Activated T-helper 1 cell treated with anti-CD3 and anti-CD28 coated beads, Interleukin-2, amount 50 U/mL, for 16 hours (primary cell): ENCODE measurements at regions not wholly inside any gene's neighbourhood (a gene's known extent, or its start where the extent isn't known, plus 50 kb on each side); places are given as distances from the start of the nearest gene placed in this dataset.
"Not testable (repeated sequence)": the region's sequence is repeated elsewhere in the genome, so short reads cannot be mapped to it uniquely, and the experiment has no call there.

ENCODE experiments used
- DNase-seq, 2 donors: peaks; one replicate each; pipeline ENCODE4 v3.0.0-alpha.2; 2020; ENCODE audit warnings: low read depth in 1 of 2, low spot score in 1 of 2

DNA sequence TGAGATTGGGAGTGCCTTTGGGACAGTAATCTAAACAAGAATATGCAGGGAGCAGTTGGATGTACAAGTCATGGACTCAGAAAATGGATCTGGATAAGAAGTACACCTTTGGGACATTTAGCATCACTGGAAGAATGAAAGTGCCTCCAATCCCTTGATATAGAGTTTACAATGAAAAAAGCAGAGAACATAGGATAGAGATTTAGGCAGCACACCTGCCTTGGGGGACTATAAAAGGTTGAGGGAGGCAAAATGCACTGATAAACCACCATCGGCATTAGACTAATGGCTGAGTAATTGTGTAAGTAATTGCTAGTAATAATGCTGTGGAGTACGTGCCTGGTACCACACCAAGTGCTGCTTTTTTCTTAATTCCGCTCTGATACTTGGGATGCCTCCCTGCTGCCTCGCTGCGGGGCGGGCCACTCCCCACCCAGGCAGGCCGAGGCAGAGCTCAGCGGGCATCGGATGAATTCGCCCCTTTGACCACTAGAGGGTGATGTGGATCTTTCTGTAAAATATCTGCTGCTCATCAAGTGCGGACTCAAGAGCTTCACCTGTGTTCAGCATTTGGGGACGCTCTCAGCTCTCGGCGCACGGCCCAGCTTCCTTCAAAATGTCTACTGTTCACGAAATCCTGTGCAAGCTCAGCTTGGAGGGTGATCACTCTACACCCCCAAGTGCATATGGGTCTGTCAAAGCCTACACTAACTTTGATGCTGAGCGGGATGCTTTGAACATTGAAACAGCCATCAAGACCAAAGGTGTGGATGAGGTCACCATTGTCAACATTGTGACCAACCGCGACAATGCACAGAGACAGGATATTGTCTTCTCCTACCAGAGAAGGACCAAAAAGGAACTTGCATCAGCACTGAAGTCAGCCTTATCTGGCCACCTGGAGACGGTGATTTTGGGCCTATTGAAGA lies 99.9 kb downstream of the ANKRD18B start:
- peak; percentile 16 to 44 for DNase-seq

DNA sequence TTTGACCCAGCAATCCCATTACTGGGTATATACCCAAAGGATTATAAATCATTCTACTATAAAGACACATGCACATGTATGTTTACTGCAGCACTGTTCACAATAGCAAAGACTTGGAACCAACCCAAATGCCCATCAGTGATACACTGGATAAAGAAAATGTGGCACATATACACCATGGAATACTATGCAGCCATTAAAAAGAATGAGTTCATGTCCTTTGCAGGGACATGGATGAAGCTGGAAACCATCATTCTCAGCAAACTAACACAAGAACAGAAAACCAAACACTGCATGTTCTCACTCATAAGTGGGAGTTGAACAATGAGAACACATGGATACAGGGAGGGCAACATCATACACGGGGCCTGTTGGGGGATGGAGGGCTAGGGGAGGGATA lies 104.3 kb downstream of the ANKRD18B start:
- DNase-seq, result not testable (repeated sequence)

DNA sequence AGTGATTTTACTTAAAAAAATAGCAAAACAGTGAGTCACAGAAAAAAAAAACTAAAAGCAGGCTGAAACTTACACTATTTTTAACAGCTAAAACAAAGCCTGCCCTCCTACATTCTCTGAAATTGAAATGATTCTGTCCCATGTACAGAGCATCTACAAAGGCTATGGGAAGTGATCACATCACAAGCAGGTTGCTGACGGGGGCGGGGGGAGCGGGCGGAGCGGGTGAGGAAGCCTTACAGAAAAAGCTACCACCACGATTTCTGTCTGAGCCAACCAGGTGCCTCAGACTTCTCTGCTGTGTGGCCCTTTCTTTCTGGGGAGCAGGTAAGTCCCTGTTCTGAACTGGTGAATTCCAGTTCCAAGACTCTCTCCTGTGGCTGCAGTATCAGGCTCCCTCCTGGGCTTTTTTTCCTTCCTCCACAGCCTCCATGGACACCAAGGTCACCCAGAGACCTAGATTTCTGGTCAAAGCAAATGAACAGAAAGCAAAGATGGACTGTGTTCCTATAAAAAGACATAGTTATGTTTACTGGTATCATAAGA lies 104.9 kb downstream of the ANKRD18B start:
- no peak for DNase-seq

DNA sequence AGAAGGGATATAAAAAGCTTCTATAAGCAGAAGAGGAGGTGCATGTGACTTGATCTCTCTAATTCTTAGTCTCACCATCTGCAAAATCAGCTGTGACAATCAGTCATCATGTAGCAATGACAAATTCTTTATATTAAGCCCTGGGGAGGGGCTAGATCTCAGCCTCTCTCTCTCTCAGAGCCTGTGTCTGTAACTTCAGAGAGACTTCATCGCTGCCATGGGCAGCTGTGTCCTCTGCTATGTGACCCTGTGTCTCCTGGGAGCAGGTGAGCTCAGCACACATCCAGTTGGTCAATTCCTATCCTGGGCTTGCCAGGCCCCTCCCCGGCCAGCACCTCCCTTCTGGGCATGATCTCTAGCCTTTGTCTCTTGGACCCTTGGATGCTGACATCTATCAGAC lies 109.6 kb downstream of the ANKRD18B start:
- no peak for DNase-seq

DNA sequence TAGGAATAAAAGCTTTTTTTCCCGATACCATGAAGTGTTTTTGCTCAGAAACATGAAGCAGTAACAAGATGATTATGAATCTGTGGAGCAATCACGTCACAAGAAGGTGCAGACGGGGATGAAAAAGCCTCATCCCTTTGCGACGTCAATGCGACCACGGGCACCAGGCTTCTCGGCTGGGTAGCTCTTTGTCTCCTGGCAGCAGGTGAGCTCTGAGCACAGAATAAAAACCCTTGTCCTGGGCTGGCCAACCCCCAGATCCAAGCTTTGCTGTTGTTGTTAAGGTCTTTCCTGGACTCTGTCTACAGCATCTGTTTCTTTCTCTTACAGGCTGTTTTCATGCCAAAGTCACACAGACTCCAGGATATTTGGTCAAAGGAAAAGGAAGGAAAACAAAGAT lies 113.8 kb downstream of the ANKRD18B start:
- no peak for DNase-seq

DNA sequence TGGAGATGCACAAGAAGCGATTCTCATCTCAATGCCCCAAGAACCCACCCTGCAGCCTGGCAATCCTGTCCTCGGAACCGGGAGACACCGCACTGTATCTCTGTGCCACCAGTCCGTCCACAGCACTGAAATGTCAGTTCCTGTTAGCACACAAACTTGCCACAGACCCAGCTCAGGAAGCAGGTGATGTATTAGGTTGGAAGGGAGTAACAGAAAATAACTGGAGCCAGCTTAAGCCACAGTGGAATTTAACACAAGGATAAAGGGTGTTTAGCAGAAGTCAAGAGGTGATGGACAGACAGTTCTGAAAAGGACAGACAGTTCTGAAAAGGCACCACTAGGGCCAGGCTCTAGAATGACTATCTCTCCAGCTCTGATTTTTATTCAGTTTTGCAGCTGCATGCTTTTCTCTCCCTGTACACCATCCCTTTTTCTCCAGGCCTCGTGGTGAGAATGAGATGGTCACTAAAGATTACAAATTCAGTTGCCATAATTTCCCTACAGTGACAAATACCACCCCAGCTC lies 114.4 kb downstream of the ANKRD18B start:
- DNase-seq, result no peak

DNA sequence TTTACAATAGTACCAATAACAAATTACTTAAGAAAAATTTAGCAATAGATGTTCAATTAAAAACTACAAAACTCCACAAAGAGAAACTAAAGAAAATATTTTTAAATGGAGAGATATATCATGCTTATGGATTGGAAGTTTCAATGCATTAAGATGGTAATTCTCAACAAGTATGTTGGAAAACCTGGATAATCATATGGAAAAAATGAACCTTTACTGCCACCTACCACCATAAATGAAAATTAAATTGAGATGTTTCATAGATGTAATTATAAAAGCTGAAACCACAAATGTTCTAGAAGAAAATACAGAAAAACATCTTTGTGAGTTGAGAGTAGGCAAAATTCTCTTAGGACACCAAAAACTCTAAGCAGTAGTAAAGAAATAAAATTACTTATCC lies 121.7 kb downstream of the ANKRD18B start:
- no peak for DNase-seq

DNA sequence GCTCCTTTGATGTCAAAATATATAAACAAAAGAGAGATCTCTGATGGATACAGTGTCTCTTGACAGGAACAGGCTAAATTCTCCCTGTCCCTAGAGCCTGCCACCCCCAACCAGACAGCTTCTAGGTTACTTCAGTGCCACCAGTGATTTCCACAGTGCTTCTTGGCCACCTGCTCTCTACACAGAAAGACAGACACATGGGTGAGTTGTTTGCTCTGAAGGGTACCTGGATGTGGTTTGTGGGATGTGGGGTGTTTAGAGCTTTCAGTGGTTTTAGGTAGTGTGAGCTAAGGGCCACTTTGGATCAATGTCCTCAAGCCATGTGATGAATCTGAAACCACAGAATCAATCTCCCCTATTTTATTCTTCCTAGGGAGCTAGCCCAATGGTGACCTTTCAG lies 125.4 kb downstream of the ANKRD18B start:
- no peak for DNase-seq

DNA sequence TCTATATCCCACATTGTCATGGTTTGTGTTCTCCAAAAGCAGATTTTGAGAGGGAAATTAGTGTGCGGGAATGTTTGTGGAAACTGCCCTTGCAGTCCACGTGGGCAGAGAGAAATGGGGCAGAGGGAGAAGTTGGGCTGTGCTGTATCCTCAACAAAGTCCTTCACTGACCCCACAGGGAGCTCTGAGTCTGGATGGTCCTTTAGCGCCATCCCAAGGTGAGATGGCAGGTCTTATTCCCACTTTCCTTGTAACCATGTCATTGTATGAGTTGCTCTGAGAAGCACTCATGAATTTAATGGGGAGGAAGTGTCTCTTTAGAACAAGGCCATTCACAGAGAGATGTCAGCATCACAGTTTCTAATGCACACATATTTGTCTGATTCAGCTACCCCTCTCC lies 127.1 kb downstream of the ANKRD18B start:
- no peak for DNase-seq

DNA sequence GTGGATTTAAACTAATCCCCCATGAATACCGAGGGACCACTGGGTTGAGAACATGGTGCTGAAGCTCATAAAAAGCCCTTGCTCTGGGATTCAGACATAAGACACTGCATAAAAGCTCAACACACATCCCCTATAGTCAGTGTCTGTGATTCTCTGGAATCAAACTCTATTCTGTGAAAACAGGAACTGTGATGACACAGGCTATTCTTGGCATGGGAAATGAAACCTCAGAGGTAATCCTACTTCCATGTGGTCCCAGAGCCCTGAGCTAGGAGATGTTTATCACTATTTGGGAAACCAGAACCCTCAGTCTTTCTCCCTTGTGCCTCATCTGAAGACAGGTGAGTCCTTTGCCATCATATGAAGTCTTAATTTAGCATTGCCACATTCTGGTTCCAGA lies 135.4 kb upstream of the PRSS3 start:
- no peak for DNase-seq

DNA sequence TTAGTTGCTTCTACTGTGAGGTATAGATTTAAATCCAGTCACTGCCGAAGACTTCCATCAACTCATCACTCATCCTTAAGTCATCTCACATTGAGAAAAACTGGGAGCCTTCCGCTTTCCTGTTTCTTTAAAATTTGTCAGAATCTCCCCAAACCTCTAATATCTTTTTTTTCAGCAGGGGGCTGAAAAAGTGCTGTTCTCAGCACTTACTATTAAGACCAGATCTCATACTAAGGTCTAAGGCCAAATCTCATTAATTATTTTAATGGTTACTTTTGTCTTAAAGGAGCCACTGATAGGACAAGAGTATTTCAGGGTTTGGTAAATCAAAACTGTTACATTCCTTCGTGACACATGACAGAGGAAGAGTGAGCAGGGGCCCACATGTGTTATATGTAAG lies 134.6 kb upstream of the PRSS3 start:
- no peak for DNase-seq

DNA sequence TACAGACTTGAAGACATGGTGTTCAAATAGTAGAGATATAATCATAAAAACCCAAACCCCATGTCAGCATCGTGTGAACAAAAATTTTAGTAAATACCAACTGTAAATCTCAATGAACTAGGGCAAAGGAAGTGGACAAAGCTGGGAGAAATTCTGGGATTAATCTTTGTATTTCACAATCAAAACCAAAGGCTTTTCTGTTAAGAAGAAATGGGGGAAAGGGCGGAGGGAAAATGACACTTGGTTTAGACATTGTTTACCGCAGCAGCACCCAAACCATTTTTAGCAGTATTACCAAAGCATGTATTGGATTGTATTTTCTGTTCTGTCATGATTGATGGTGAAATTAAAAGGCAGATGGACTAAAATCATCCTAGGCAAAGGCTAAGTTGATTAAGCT lies 134.2 kb upstream of the PRSS3 start:
- no peak for DNase-seq

DNA sequence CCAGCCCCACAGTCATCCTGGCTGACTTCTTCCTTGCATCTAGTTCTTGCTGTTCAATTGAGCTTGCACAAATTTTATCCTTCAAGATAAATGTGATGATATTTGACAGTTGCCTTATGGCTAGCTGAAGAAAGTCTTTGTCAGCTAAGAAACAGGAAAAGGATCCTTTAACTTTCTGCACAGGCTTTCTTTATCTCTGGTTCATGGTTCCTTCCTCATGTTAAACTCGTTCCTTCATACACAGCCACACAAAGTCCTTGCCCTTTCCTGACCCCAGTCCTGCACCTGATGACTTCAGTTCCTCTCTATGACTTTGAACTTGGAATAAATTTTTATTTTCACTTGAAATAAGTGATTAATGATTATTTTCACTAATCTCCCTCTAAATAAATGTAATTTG lies 132.5 kb upstream of the PRSS3 start:
- DNase-seq, result no peak

DNA sequence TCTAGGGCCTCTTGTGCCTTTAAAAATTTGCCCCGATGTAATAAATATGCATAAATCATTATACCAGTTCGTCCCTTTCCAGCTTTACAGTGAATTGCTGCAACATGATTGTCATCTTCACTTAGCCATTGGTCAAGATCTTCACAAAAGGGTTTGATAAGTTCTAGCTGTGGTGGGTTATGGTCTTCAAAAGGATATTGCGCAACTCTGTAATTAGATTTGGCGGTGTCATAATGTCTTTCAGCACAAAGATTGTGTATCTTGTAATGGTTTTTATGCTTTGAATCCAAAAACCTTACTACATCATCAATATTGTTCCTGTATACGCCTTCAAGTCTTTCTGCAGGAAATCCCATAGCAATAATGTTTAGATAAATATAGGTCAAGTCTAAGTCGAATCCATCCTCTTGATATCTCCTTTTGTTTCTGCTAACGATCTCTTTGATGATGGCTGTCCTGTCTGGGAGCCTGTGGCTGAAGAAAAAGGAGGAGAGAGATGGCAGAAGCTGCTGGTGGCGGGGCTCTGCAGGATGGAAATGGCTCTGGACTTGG lies 119.1 kb upstream of the PRSS3 start:
- not testable (repeated sequence) for DNase-seq

DNA sequence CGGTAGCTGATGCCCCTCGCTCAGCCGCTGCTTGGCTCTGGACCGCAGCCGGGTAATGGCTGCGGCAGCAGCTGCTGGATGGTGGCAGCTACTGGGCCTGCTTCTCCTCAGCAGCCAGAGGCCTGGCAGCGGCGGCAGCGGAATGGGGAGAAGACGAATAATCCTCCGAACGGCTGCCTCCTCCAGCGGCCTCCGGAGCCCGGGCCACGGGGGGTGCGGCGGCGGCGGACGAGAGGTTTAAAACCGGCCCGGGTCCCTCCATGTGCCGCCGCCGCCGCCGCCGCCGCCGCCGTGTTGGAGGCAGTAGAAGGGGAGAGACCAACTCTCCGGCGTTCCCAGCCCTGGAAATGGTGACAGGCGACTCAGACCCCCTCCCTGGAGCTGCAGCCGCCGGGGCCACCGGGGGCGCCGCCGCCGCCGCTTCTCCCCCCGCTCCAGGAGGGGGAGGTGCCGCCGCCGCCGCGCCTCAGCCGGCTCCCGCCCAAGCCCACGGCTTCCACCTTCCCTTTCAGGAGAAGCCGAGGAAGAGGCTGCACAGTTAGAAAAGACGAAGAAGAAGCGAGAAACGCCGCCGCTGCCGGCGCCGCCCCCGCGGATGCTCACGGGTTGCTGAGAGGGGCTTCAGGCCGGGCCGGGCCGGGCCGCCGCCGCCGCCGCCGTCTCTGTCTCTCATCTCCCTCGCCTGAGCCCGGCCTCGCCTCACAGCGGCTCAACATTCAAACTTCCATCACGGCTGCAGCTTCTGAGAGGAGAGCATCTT lies 118.4 kb upstream of the PRSS3 start:
- peak in 1 of 2 donors; percentile 3 for DNase-seq

DNA sequence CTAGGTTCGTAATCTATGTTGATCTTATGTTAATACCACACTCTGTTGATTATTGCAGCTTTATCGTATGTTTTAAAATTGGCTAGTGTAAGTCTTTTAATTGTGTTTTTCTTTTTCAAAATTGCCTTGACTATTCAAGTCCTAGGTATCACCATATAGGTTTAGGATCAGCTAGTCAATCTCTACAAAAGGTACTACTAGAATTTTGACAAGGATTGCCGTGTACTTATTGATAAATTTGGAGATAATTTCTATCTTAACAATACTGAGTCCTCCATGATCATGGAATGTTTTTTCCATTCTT lies 117.9 kb upstream of the PRSS3 start:
- DNase-seq, result no peak

DNA sequence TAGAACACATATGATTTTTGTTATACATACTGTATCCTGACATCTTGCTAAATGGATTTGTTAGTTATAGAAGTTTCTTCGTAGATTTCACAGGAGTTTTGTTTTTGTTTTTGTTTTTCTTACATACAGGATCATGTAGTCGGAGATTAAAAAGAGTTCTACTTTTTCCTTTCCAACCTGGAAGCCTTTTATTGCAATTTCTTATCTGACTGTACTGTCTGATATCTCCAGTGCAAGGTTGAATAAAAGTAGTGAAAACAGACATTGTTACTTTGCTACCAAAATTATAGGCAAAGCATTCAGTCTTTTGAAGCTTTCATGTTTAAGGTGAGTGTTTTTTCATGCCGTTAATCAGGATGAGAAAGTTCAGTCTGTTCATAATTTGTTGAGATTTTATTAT lies 117.4 kb upstream of the PRSS3 start:
- no peak for DNase-seq

DNA sequence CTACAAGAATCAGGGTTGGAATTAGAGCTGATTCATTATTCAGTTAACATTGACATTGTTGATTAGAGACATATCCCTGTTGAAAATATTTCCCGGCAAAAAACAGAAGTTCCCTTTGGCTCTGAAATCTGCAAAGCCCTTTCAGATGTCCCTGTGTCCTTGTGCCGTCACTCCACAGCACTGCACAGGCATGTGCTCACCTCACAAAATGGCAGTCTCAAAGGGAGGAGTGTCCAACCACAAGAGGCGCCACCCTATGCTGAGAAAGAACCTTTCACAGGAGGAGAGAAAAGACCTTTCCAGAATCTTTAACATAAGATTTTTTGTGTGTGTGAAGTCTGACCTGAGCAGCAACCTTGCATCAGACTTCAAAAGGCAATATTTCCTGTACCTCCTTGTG lies 112.8 kb upstream of the PRSS3 start:
- DNase-seq, result no peak

DNA sequence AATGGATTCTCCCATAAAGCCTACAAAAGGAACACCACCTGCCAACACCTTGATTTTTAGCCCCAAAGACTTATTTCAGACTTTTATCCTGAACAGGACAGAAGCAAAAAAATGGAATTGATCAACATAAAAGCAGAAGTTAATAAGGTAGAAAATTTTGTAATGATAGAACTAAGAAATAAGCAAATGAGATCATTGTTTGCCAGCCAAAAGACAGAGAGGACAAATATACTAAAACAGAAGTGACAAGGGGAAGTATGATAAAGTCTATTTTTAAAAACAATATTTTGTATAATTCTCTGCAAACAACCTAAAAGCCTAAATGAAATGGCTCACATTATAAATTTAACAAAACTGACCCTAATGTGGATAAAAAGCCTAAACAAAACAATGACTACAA lies 110.5 kb upstream of the PRSS3 start:
- no peak for DNase-seq

DNA sequence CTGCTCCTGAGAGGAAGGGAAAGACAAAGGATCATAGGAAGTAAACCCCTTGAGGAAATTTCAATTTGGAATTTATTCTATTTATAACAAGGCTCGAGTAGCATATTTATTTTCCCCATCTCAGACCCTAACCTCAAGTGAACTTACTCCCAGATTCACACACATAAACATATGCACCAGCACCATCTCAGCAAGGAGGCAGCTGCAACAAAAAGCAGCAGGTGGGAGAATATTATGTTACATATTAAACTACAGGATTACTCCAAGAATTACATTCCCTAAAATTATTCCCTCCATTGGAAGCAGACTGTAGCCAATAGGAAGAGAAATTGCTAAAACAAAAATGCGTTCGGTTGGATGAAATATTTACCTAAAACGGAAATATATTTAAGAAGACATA lies 108.4 kb upstream of the PRSS3 start:
- DNase-seq, result no peak

DNA sequence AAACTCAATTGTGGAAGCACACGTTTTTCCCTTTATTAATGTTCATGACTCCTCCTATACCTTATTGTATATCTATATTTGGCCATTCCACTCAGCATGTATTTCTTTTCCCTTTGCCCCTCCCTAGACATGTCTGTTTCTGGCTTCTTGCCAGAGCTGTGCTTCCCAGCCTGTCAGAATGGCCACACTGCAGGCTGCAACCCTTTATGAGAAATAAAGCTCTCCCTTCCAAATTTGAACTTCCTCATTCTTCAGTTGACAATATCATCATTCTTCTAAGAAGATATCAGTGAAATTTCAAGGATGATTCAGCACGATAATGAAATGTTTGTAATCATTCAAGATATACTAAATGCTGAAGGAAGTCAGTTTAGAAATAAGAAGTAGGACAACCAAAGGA lies 107.6 kb upstream of the PRSS3 start:
- DNase-seq, result no peak
